GM21515 (cell line): ENCODE measurements at regions not wholly inside any gene's neighbourhood (a gene's known extent, or its start where the extent isn't known, plus 50 kb on each side); places are given as distances from the start of the nearest gene placed in this dataset.
"Not testable (repeated sequence)": the region's sequence is repeated elsewhere in the genome, so short reads cannot be mapped to it uniquely, and the experiment has no call there.

Experiments used
- ATAC-seq: cut with Tn5 transposase; IDR thresholded peaks from one replicate; pipeline ENCODE4 v1.9.1; 2021; ENCODE audit not compliant: unreplicated experiment

GRCh38 chr6:68031054-68031453 is 604.0 kb upstream of the ADGRB3 start:
- no peak for ATAC-seq

- no peak for ATAC-seq
These were observed 608.6 kb upstream of the ADGRB3 start for GRCh38 chr6:68026483-68026882.

- no peak for ATAC-seq
These were observed 609.3 kb upstream of the ADGRB3 start for GRCh38 chr6:68025764-68026163.

DNA sequence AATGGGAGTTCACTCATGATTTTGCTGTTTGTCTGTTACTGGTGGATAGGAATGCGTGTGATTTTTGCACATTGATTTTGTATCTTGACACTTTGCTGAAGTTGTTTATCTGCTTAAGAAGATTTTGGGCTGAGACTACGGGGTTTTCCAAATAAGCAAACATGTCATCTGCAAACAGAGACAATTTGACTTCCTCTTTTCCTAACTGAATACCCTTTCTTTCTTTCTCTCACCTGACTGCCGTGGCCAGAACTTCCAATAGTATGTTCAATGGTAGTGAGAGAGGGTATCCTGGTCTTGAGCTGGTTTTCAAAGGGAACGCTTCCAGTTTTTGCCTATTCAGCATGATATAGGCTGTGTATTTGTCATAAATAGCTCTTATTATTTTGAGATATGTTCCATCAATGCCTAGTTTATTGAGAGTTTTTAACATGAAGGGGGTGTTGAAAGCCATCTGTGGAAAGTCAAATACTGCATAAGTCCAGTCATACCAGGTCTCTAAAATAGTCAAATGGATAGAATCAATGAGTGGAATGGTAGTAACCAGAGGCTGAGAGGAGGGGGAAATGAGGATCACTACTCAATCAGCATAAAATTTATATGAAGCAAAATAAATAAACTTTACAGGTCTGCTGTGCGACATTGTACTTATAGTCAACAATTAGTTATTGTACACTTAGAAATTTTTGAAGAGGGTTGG is 610.4 kb upstream of the ADGRB3 start:
- ATAC-seq: no peak

- not testable (repeated sequence) for ATAC-seq
These were observed 612.1 kb upstream of the ADGRB3 start for GRCh38 chr6:68022968-68023367.

DNA sequence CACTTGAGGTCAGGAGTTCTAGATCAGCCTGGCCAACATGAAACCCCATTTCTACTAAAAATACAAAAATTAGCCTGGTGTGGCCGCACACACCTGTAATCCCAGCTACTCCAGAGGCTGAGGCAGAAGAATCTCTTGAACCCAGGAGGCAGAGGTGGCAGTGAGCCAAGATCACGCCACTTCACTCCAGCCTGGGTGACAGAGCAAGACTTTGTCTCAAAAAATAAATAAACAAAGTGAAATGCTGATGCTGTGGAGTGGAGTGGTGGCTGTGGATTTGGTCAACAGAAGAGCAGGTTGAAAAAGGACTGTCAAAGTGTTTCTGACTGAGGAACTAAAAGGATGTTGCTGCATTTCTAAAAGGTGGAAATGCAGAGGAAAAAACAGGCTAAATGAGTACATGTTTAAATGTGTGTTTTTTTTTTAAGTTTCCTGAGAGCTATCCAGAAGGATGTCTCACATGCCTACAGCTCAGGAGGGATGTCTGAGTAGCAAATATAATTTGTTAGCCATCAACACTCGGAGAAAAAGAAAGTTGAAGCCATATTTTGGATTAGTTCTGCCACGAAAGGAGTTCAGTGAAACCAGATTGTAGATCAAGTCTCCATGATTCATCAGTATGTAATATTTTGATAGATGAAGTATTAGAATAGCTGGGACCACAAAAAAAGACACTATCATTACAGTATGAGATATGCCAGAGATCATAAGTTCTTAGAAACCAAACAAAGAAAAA is 621.1 kb upstream of the ADGRB3 start:
- ATAC-seq: no peak

DNA sequence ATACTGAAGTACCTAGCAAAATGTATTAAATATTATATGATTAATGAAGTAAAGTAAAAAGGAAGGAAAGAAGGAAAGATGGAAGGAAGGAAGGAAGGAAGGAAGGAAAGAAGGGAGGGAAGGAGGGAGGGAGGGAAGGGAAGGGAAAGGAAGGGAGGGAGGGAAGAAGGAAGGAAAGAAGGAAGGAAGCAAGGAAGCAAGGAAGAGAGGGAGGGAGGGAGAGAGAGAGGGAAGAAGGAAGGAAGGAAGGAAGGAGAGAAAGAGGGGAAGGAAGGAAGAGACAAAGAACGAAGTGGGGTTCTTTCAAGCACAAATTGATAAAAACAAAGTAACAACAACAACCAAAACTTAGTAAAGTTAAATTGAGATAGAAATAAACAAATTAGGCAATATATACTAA is 622.3 kb upstream of the ADGRB3 start:
- ATAC-seq: no peak

GRCh38 chr6:68010936-68011335 is 624.1 kb upstream of the ADGRB3 start:
- no peak for ATAC-seq

DNA sequence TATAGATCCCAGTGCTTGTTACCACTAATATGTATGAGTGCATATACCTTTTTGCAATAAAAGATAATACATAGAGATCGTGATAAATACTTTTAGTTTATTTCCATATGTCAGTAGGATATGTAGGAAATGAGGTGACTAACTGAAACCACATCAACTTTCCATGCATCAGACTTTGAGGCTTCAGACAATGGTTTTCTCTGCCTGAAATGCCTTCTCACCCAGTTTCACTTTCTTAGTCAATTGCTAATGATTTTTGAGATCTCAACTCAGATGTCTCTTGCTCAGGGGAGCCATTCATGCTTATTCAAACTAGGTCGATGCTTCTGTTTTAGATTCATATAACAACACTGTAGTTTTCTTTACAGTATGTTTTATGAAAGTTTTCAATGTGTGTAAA is 626.6 kb upstream of the ADGRB3 start:
- no peak for ATAC-seq

GRCh38 chr6:68007717-68008116 is 627.4 kb upstream of the ADGRB3 start:
- ATAC-seq: no peak

DNA sequence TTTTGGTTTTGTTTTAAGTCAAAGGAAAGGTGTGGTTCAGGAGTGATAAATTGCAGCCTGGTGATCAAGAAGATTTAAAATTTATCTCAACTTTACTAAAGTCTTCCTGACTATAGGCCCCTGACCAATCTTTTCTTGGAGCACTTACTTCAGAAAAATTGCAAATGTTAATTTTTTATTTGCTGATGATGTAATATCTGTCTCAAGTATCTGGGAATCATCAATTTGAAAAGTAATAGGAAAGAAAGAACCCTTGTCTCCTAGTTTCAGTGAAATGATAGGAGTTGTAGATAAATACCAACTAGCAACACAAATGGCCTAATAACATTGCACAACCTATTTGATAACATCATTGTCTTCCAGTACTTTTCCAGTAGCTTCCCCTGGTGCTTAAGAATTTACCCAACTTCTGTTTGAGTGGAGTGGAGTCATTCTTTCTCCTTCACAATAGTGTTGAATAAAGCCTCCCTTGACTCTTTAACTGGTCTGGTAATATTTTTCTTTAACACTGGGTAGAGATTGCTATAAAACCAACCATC is 648.3 kb upstream of the ADGRB3 start:
- no peak for ATAC-seq

GRCh38 chr6:67976486-67976885 is 658.6 kb upstream of the ADGRB3 start:
- ATAC-seq: no peak

GRCh38 chr6:67974931-67975330 is 660.2 kb upstream of the ADGRB3 start:
- no peak for ATAC-seq

- ATAC-seq: no peak
These were observed 663.3 kb upstream of the ADGRB3 start for GRCh38 chr6:67971812-67972211.

DNA sequence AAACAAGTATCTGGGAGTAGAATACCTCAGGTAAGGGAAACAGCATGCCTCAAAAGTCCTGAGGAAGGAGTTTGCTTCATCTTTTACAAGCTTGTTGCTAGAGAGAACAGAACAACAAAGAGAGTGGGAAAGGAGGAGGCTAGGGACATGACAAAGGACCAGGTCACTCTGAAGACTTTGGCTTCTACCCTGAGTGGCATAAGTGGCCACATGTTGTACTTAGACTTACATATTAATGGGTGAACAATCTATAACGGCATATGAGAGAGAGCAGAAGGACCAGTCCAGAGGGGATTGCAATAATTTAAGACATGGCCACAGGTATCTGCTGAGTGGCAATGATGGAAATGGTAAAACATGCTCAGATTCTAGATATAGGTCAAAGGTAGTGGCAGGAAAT is 668.3 kb upstream of the ADGRB3 start:
- ATAC-seq: no peak

DNA sequence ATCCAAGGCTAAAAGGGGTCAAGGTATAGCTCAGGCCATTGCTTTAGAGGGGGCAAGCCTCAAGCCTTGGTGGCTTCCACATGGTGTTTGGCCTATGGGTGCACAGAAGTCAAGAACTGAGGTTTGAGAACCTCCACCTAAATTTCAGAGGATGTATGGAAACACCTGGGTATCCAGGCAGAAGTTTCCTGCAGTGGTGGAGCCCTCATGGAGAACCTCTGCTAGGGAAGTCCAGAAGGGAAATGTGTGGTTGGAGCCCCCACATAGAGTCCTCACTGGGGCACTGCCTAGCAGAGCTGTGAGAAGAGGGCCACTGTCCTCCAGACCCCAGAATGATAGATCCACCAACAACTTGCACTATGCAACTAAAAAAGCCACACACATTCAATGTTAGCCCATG is 678.7 kb upstream of the ADGRB3 start:
- no peak for ATAC-seq

GRCh38 chr6:67952948-67953347 is 682.1 kb upstream of the ADGRB3 start:
- no peak for ATAC-seq

- ATAC-seq: no peak
These were observed 683.0 kb upstream of the ADGRB3 start for GRCh38 chr6:67952121-67952520.

DNA sequence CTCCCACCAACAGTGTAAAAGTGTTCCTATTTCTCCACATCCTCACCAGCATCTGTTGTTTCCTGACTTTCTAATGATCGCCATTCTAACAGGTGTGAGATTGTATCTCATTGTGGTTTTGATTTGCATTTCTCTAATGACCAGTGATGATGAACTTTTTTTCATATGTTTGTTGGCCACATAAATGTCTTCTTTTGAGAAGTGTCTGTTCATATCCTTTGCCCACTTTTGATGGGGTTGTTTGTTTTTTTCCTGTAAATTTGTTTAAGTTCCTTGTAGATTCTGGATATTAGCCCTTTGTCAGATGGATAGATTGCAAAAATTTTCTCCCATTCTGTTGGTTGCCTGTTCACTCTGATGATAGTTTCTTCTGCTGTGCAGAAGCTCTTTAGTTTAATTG is 687.3 kb upstream of the ADGRB3 start:
- ATAC-seq: not testable (repeated sequence)

GRCh38 chr6:67935976-67936477 is 699.1 kb upstream of the ADGRB3 start:
- no peak for ATAC-seq

DNA sequence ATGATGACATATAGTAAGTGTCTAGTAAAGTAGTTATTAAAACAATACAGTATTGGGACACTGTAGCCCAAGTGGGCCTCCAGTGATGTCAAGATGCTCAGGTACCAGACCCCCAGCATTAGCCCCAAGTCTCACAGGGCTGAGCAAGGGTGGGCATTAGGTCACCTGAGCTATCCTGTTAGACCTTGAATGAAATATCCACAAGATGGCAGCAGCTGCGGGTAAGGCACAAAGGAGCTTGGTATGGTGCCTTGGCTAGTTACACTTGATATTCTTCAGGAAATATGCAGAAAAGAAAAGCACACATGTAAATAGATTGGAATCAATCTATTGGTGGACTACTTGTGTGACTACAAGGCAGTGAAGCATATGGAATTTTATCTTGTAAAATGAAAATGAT is 701.8 kb upstream of the ADGRB3 start:
- no peak for ATAC-seq

GRCh38 chr6:67922588-67922987 is 712.5 kb upstream of the ADGRB3 start:
- ATAC-seq: not testable (repeated sequence)
